ENCODE measurements at regions not wholly inside any gene's neighbourhood (a gene's known extent, or its start where the extent isn't known, plus 50 kb on each side); places are given as distances from the start of the nearest gene placed in this dataset.
"Not testable (repeated sequence)": the region's sequence is repeated elsewhere in the genome, so short reads cannot be mapped to it uniquely, and the experiment has no call there.

DNA sequence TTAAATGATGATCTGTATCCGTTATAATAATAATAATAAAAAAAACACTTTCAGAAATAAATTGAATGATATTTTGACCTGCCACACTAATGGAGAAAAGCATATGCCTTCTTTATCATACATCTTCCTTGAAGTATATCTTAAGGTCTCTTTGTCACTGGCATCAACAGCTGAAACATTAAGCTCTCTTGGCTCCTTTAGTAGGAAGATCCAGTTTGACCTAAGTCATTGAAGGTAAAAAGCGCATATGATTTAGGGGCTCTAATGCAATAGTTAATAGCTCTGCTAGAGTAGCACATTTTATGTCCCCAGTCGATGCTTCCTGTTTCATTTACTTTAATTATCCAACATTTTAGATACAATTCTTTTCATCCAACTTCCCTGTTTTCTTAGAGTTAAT, 1010.8 kb downstream of the STPG2 start:
- in situ Hi-C loops (cut with HindIII; ENCODE audit: low sequenced_read_pairs) = no loop called here

DNA sequence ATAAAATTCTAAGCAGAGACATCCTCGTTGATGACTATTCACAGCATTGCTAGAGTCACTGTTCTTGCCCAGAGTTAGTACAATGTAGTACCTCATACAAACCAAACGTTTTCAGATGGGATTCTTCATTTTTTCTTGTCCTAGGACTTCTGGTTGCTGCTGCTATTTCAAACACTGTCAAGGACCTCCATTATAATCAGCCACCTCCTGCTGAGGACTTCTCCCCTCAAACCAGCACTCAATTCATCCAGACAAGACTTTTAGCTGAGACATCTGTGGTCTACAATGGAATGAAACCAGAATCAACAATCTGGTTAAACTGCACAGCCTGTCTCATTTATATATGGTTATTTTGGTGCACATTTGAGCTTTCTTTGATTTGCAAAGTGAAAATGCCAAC, 1008.8 kb downstream of the STPG2 start:
- in situ Hi-C loops (cut with HindIII; ENCODE audit: low sequenced_read_pairs) = no loop called here

DNA sequence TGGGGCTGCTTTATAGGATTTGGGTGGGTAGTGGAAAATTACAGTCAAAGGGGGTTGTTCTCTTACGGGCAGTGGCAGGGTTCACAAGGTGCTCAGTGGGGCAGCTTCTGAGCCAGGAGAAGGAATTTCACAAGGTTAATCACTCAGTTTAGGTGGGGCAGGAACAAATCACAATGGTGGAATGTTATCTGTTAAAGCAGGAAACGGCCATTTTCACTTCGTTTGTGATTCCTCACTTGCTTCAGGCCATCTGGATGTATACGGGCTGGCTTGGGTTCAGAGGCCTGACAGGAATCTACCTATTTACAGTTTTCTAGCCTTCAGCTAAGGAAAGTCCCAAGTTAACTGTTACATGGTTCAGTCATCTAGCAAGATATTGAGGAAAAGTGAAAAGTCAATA, 1003.5 kb downstream of the STPG2 start:
- in situ Hi-C loops (cut with HindIII; ENCODE audit: low sequenced_read_pairs) = no loop called here

DNA sequence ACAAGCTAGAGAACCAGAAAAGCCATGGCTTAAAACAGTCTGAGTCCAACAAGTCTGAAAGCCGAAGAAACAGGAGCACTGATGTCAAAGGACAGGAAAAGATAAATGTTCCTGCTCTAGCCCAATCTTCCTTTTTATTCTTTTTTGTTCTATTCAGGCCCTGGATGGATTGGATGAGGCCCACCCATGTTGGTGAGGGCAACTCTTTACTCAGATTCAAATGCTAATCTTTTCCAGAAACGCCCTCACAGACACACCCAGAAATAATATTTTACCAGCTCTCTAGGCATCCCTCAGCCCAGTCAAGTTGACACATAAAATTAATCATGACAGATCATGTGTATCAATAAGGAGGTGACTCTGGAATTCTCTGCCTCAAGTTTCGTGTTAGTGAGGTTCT, 1002.7 kb downstream of the STPG2 start:
- in situ Hi-C loops (cut with HindIII; ENCODE audit: low sequenced_read_pairs) = no loop called here

DNA sequence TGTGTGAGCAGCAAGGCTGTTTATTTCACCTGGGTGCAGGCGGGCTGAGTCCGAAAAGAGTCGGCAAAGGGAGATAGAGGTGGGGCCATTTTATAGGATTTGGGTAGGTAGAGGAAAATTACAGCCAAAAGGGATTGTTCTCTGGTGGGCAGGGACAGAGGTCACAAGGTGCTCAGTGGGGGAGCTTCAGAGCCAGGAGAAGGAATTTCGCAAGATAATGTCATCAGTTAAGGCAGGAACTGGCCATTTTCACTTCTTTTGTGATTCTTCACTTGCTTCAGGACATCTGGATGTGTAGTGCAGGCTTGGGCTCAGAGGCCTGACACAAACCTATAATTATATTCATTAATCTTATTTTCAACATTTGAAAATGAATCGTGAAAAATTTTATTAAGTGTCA, 1001.9 kb downstream of the STPG2 start:
- in situ Hi-C loops (cut with HindIII; ENCODE audit: low sequenced_read_pairs) = not testable (repeated sequence)

DNA sequence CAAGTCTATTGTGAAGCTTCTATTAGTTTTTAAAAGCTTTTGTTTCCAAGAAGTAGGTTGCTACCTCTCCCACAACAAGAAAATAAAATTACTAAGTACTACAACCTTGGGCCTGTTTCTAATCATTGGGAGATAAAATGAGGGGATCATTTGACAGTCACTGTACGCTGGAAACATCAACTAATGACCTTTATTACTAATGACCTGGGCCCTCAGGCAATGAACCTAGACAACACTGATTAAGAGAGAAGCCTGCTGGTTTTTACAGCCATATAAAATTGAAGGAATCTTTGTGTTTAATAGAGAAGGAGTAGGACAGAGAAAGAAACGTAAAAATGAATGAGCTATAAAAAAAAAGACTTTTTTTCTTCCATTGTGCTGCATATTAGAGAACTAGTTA, 1000.9 kb downstream of the STPG2 start:
- in situ Hi-C loops (cut with HindIII; ENCODE audit: low sequenced_read_pairs) = no loop called here

DNA sequence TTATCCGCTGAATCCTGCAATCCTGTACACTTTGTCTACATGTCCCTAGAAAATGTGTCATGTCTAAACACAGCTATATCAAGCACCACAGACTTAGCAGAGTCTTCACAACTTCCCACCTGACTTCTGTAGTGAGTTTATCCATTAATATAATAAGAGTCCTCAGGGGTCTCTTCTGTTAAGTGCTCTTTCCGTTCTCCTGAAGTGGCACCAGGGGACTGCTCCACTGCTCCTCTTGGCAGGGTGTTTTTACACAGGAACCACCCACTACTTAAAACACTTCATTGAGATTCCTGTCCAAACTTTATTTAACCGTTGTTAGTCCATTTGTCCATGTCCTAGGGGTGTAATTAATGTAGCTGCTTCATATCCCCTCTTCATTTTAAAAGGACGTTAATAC, 1000.4 kb downstream of the STPG2 start:
- in situ Hi-C loops (cut with HindIII; ENCODE audit: low sequenced_read_pairs) = no loop called here

DNA sequence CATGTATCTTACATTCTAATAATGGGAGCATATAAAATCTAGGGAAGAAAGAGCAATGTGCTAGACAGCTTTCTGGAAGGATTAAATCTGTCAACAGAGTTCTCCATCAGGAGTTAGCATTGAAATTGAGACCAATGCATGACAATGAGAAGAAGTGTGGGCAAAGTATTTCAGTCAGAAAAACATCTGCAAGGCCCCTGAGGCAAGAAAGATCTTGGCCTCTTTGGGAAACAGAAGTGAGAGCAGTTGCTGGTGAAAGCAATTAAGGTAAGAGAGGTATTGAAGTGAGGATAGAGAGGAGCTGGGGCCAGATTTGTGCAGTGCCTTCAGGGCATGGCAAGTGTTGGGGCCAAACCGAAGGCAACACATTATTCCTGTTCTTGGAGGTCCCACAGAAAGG, 999.1 kb downstream of the STPG2 start:
- in situ Hi-C loops (cut with HindIII; ENCODE audit: low sequenced_read_pairs) = no loop called here

DNA sequence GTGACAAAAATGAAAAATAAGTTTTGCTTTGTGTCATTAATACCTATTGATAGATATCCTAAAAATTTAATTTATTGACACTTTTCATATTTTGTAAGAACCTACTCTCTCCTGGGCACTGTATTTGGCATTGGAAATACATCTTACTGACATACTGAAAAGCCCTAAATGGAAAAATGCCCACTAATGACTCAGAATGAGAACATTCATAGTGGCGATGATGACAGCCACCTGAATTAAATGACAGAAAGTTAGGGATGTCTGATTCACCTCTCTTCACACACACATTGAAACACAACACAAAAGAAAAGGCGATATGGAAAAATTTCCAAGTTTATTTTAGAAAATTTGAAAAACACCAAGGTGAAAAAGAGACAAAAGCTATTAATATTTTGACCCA, 992.3 kb downstream of the STPG2 start:
- in situ Hi-C loops (cut with HindIII; ENCODE audit: low sequenced_read_pairs) = no loop called here

DNA sequence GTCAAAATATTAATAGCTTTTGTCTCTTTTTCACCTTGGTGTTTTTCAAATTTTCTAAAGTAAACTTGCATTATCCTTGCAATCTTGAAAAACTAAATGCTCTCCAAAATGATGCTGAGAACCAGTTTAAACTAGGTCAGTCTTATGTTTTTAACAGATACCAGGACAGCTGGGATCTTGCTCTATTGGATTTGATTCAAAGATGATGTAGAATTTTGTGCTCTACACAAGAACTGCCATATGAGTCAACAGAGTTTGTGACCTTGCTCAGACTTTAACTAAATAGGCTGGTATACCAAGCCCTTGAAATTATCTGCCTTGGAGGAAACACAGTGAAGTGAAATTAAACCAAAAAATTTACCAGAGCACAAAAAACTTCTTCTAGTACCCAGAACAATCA, 991.1 kb downstream of the STPG2 start:
- in situ Hi-C loops (cut with HindIII; ENCODE audit: low sequenced_read_pairs) = no loop called here

DNA sequence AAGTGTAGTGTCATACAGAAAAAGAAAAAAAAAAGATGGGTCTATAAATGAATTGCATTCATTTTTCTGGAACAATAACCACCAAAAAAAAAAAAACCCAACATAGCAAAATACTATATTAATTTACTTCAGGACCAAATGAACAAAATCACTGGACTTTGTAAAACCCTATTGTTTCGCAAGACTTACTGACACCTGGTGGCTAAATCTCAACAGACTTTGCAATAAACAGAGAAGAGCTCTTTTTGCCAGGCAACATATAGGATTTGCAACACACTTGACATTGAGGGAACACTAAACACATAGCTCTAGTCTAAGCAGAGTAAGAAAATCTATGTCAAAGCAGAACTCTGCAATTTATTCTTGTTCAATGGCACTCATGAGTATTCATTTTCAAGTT, 990.2 kb downstream of the STPG2 start:
- in situ Hi-C loops (cut with HindIII; ENCODE audit: low sequenced_read_pairs) = no loop called here

DNA sequence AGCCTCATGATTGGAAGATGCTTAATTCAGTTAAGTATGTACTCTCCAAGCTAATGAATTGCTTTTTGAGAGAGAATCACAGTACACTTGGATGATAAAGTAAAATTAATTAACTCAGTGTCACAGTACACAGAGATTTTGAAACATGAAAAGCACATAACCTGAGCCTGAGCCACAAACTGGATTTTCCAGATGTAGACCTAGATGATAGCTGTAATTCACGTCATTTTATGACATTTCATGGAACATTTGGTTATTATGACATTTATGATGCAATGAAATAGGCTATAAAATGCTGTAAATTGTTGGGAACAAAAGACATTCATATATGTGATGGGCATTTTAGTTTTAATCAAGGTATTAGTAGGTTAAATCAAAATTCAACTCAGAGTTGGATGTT, 983.7 kb downstream of the STPG2 start:
- in situ Hi-C loops (cut with HindIII; ENCODE audit: low sequenced_read_pairs) = no loop called here

DNA sequence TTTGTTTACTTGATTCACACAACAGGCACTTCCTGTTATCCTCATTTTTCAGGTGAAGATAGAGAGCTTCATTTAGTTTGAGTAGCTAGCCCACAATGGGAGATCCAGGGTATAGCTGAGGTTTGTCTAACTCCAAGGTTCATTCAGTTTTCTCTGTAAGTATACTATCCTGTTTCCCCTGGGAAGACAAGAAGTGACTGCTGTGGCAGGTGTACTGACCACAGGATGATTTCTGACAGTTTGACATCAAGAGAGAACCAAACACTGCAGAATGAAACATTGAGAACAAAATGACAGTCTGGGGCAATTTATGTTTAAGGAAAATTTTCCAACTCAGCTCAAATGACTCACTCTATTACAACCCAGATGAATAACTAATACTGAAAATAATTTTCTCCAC, 958.0 kb downstream of the STPG2 start:
- in situ Hi-C loops (cut with HindIII; ENCODE audit: low sequenced_read_pairs) = no loop called here

DNA sequence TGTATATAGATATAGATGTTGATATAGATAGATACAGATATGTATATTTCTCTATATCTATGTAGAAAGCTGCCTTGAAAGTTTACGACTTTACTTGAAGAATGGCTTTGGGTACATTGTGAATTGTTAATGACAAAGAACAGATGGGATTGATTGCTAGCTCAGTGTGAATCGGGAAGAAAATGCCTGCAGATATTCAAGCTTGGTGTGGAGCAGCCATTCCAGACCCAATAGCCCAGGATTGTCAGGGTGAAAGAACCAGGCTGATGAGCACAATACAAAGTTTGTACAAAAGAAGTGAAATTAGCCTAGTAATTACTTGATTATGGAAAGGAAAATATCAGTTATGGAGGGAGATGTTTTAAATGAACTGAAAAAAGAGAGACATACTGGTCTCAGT, 946.2 kb downstream of the STPG2 start:
- in situ Hi-C loops (cut with HindIII; ENCODE audit: low sequenced_read_pairs) = no loop called here

DNA sequence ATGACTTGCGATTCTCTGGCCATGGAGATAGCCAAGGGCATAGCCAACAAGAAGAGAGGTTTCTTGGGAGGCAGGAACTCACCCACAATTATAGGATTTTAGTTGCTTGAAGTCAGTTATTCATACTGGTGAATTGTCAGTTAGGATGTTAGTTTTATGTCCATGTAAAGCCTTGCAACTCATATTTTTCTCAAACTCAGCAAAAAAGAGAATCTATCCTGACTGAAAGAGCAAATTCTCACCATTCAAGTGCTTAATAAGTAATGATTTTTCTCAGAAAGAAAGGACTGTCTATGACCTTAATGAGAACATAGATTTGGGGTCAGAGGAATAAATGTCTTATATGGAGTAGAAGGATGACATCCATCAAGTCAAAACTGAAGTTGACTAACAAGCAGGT, 934.5 kb downstream of the STPG2 start:
- in situ Hi-C loops (cut with HindIII; ENCODE audit: low sequenced_read_pairs) = no loop called here

DNA sequence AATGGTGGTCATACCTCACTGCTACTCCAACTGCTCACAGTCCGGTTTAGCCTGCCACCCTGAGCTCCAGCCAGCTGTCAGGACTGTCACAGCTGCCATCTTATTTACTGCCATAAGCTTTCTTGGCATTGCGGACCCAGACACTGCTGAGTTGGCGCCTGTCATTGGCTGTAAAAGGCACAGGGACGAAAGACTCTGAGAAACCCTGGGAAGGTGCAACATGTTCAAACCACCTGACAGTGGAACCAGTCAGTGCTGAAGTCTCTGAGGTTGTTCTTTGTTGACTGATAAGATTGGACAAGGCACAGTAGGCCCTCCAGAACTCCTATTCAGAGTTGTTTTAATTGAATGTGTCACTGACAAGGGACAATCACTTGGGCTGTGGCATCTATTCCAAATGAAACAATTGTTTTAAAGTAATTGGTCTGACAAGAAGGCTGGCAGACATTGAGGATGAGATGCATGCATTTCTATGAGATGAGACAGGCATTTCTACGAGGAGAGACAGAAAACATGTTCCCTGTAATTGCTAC, 927.8 kb downstream of the STPG2 start:
- in situ Hi-C loops (cut with HindIII; ENCODE audit: low sequenced_read_pairs) = no loop called here

DNA sequence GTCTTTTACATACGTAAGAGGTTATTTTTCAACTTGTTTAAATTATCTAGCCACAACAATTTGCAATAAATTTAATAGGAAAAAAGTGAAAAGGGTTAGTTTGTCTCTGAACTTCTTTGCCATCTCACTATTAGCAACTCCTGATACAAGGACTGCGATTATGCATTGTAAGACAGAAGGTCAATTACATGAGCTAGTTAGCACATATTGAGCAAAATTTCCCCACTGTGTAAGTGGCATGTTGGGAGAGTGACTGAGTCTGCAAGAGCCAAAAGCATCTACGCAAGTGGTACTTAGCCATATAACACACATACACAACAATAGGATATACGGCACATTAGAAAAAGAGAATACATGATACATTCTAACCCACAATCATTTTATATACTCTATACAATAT, 927.2 kb downstream of the STPG2 start:
- in situ Hi-C loops (cut with HindIII; ENCODE audit: low sequenced_read_pairs) = no loop called here

DNA sequence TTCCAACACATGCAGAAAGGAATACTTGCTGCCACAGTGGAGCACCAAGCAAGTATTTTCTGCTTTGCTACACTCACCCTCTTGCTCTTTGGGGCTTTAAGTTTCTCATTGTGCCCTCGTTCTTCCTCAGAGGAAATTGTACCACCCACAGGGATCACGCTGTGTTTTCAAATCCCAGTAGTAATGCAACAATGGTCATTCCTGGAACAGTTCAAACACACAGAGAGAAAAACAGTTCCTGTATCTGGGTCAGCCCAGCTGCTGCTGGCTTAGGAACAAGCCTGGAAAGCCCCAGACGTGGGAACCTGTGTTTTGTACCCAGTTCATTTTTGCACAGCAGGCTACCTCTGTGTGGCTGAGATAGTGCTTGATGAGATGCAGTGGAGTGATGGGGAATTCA, 907.8 kb downstream of the STPG2 start:
- in situ Hi-C loops (cut with HindIII; ENCODE audit: low sequenced_read_pairs) = no loop called here

DNA sequence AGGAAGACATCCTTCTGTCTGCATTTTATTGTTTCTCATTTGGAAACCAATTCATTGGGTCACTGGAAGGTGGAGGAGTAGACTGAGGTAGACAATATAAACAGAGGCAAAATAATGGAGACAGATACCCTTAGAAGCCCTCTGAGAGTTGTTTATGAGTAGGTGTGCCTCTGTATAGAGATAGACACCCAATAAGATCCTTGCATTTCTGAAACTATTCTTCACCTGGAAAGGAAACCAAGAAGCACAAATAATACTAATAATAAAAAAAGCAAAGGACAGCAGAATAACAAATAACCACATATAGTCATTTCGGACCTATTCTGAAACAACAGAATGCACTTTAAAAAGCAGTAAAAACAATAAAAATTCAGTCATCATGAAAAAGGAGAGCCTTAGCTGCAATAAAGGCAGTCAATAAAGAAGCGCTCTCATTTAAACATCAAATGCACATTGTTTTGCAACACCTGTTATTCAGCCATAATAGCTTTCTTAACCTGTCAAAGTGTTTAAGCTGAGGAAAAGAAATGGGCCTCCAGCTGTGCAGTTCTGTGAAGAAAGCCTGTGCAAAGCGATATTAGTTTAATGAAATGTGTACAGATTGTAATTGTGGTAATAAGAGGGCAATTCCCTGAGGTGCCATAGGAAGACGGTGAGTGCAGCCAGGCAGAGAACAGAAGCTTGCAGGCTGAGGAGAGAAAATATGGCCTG, 904.2 kb downstream of the STPG2 start:
- in situ Hi-C loops (cut with HindIII; ENCODE audit: low sequenced_read_pairs) = no loop called here

DNA sequence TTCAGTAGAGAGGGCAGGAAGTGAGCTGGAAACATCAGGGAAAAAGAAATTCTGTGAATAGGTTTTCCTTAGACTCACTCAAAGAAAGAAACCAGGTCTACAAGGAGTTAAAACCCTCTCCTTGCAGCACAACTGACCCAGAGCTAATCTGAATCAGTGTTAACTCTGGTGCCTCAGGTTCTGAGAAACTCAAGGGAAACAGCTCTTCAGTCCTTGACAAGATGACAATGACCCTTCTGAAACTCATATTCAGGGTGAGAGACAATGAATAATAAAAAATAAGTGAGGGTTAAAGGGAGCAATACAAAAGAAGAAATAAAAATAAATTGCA, 903.6 kb downstream of the STPG2 start:
- in situ Hi-C loops (cut with HindIII; ENCODE audit: low sequenced_read_pairs) = no loop called here

DNA sequence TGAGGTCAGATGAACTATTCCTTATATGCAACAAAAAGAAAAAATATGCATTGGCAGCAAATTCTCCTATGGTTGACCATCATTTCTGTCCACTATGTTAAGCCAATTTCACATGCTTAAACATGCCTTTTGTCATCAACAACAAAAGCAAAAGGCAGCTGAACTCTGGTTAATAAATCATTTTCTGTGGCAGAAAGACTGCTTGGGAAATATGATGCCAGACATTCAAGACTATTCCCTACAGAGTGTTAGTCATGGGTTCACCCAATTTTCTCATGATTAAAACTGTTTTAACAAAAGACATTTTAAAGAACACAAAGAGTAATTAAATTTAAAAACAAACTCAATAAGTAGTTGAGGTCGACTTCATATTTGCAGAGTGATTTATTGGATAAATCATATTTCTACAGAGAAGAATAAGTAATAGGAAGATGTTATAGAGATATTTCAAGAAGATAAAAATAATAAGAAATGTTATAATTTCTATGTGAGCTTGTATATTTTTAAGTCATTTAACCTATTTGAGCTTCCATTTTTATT, 890.6 kb downstream of the STPG2 start:
- in situ Hi-C loops (cut with HindIII; ENCODE audit: low sequenced_read_pairs) = no loop called here

DNA sequence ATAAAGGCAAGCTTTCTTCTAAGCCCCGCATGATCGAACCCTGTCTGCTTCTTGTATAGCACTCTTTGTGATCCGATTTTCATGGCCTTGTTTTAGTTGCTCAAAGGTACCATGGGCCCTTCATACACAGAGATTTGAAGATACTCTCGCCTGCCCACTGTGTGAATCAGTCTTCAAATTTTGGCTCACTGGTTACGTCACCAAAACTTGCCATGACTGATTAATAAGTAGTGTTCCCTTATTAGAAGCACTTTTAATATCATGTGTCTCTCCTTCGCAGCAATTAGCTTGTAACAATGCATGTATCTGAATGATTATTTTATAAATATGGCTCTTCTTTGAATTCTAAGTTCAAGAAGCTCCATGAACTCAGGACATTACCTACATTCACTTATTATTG, 880.5 kb downstream of the STPG2 start:
- in situ Hi-C loops (cut with HindIII; ENCODE audit: low sequenced_read_pairs) = no loop called here

DNA sequence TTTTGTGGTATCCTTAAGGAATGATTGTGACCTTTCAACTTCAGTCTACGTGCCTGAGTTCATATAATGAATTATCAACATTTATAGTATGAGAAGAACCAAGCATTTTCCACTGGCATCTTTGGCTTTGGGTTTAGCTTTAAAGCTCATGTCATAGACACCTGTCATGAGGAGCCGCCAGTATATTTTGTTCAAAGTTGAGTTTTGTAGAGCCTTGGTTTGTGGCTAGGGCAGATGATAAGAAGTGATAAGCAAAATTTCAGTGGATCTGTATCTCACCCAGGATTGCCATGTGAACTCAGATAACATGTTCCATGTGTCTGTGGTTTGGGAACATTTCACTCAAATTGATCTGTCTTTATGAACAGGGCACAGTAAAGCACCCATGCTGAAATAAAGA, 873.2 kb downstream of the STPG2 start:
- in situ Hi-C loops (cut with HindIII; ENCODE audit: low sequenced_read_pairs) = no loop called here
